ENCODE measurements at regions not wholly inside any gene's neighbourhood (a gene's known extent, or its start where the extent isn't known, plus 50 kb on each side); places are given as distances from the start of the nearest gene placed in this dataset.

DNA sequence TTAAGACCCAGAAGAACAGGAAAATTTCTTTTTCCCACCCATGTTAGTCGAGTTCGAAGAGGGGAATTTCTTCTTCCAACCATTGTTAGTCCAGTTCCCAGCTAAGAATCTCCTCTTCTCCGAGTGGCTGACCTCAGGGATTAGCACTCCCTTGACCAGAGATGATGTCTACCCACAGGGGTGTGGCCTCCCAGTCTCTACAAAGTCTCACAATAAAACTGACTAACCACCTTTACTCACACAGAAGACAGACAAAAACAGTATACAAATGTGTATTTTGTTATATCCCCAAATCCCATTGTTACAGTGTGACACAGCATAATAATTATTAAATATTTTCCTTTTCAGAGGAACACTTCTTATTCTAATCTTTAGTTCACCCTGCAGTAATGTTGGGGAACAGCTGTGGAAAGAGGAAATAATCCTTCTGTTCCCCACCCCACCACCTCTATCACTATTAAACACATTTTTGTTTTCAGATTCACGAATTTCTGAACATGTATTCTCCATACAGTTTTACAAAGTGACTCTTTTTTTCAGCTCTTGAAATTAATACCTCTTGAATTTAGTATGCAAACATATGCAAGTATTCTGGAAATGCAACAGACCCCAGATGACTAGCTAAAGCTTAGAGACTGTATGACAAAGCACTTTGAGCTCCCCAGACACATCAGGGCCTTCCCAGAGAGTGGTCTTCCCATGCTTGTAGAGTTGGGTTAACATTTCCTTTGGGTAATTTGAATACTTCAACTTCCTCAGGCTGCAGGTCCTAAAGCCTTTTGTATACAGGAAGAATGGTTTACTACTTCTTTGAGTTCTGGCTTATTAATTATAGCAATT, 62.5 kb upstream of the NFKB1 start:
- intact Hi-C loops (cut with micrococcal nuclease): no loop called here
- ATAC-seq: peak; percentile 36

GRCh38 chr4:102439236-102439614, 61.9 kb upstream of the NFKB1 start:
- DNase-seq (no peak), ATAC-seq (peak; percentile 88)
- intact Hi-C loops (cut with micrococcal nuclease): no loop called here

More for the DNA sequence above, 62.5 kb upstream of the NFKB1 start:
- no peak for DNase-seq

DNA sequence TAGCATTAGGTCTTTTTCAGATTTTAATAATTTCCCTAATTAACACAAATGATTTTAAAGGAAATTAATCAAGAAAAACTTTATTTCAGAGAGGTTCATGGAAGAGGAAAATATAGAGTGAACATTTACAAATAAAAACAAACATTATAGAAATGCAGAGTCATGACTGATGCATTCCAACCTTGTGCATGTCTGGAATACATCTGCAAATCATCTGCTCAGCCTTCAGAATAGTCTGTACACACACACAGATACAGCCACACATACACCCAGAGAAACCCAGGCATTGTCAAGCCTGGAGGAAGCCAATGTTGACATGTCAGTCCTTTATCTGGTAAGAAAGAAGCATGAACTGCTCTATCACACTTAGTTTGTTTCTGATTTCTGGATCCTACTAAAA, 61.3 kb upstream of the NFKB1 start:
- DNase-seq (no peak), ATAC-seq (peak; percentile 85)
- intact Hi-C loops (cut with micrococcal nuclease): loop anchor here (5.0 kb wide), 1 partner anchor 567 kb away; no protein-coding TSS in a partner anchor

DNA sequence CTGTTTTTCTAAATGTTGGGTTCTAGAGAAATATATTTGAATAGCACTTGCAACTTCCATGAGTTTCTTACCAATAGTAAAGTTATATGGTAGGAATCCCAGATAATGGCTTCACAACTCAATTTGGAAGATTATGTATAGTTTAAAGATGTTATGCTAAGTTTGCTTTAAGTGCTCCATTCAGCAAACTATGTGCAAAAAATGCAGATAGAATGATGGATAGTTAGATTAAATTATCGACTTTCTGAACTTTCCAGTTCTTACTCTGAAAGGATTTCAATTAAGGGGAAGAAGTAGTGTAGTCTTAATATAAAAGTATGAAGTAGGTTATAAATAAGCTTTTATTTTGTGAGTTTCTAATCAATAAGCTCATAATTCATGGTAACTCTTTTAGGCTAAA, 60.7 kb upstream of the NFKB1 start:
- no peak for DNase-seq
- no peak for ATAC-seq
- intact Hi-C loops (cut with micrococcal nuclease): loop anchor here (5.0 kb wide), 1 partner anchor 567 kb away; no protein-coding TSS in a partner anchor

- ATAC-seq (no peak), DNase-seq (no peak)
- intact Hi-C loops (cut with micrococcal nuclease): loop anchor here (5.0 kb wide), 1 partner anchor 565 kb away; no protein-coding TSS in a partner anchor
Observed at GRCh38 chr4:102441978-102442911, 58.9 kb upstream of the NFKB1 start.

DNA sequence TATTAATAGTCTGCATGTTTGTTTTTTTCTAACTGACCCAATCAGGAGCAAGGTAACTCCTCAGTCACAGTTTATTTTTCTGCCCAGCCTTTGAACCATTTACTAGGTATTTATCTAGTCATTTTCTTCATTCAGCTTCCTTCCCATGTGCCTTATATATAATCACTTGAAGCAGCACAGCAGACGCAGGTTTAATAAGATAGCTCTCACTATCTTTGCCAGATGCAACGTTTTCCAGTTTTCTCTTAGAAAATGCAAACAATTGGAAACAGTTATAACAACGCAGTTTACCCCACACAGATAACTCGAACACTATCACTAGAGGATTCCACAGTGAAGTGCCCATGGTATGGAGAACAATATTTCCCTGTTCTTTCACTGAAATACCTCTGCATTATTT, 56.4 kb upstream of the NFKB1 start:
- DNase-seq (no peak), ATAC-seq (no peak)
- intact Hi-C loops (cut with micrococcal nuclease): loop anchor here (5.0 kb wide), 2 partner anchors 163 to 563 kb away; no protein-coding TSS in a partner anchor

- DNase-seq (no peak), ATAC-seq (no peak)
- intact Hi-C loops (cut with micrococcal nuclease): loop anchor here (5.0 kb wide), 1 partner anchor 162 kb away; no protein-coding TSS in a partner anchor
Observed at GRCh38 chr4:102445213-102445612, 55.9 kb upstream of the NFKB1 start.

- no peak for DNase-seq
- intact Hi-C loops (cut with micrococcal nuclease): loop anchor here (5.0 kb wide), 1 partner anchor 160 kb away; no protein-coding TSS in a partner anchor
- no peak for ATAC-seq
Observed at GRCh38 chr4:102447413-102447812, 53.7 kb upstream of the NFKB1 start.

- intact Hi-C loops (cut with micrococcal nuclease): loop anchor here (5.0 kb wide), 1 partner anchor 157 kb away; no protein-coding TSS in a partner anchor
- DNase-seq: no peak
- ATAC-seq: peak; percentile 63
Observed at GRCh38 chr4:102449751-102450352, 51.3 kb upstream of the NFKB1 start.

DNA sequence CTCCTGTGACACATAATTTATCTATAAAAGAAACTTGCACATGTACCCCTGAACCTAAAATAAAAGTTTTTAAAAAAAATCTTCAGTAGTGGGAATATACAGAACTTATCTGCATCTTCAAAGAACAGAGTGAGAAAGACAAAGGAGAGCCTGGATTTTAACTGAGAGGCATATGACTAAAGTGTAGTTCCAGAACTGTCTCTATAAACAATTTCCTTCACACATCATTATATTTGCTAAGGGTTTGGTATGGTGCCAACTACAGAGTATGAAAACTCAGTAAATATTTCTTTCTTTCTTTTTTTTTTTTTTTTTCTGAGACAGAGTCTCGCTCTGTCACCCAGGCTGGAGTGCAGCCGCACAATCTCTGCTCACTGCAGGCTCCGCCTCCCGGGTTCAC, 49.9 kb upstream of the NFKB1 start:
- DNase-seq: no peak
- ATAC-seq: no peak
- intact Hi-C loops (cut with micrococcal nuclease): no loop called here

All from left ventricle myocardium superior (tissue), 1 donor.